GM18517 (cell line): ENCODE measurements at regions not wholly inside any gene's neighbourhood (a gene's known extent, or its start where the extent isn't known, plus 50 kb on each side); places are given as distances from the start of the nearest gene placed in this dataset.

ENCODE experiments used
- ATAC-seq: cut with Tn5 transposase; IDR thresholded peaks from one replicate; pipeline ENCODE4 v1.9.1; 2021; ENCODE audit warnings: mild to moderate bottlenecking, moderate library complexity; ENCODE audit not compliant: unreplicated experiment

GRCh38 chr3:152516216-152516615 is 247.5 kb downstream of the MBNL1 start:
- no peak for ATAC-seq

- ATAC-seq: no peak
Measured at GRCh38 chr3:152517502-152517901, 248.8 kb downstream of the MBNL1 start.

GRCh38 chr3:152518346-152518745 is 249.6 kb downstream of the MBNL1 start:
- ATAC-seq: peak; percentile 56

- ATAC-seq: peak; percentile 49
Measured at GRCh38 chr3:152519376-152519775, 250.6 kb downstream of the MBNL1 start.

- no peak for ATAC-seq
Measured at GRCh38 chr3:152522036-152522435, 253.3 kb downstream of the MBNL1 start.

- ATAC-seq: peak; percentile 71
Measured at GRCh38 chr3:152524198-152525140, 255.7 kb downstream of the MBNL1 start.

- no peak for ATAC-seq
Measured at GRCh38 chr3:152531717-152532116, 263.0 kb downstream of the MBNL1 start.

- no peak for ATAC-seq
Measured at GRCh38 chr3:152538518-152538917, 269.8 kb downstream of the MBNL1 start.

- no peak for ATAC-seq
Measured at GRCh38 chr3:152539191-152539764, 270.5 kb downstream of the MBNL1 start.

- no peak for ATAC-seq
Measured at GRCh38 chr3:152540120-152540519, 271.4 kb downstream of the MBNL1 start.

- no peak for ATAC-seq
Measured at GRCh38 chr3:152547153-152547552, 278.4 kb downstream of the MBNL1 start.

GRCh38 chr3:152549263-152549662 is 280.5 kb downstream of the MBNL1 start:
- no peak for ATAC-seq

- ATAC-seq: no peak
Measured at GRCh38 chr3:152550284-152550683, 281.6 kb downstream of the MBNL1 start.

GRCh38 chr3:152554980-152555379 is 280.0 kb upstream of the P2RY1 start:
- ATAC-seq: no peak

- ATAC-seq: no peak
Measured at GRCh38 chr3:152555666-152556291, 279.2 kb upstream of the P2RY1 start.

- peak; percentile 70 for ATAC-seq
Measured at GRCh38 chr3:152556731-152557254, 278.1 kb upstream of the P2RY1 start.

GRCh38 chr3:152557302-152557999 is 277.5 kb upstream of the P2RY1 start:
- ATAC-seq: peak; percentile 68

- ATAC-seq: no peak
Measured at GRCh38 chr3:152558386-152558785, 276.5 kb upstream of the P2RY1 start.

GRCh38 chr3:152559246-152559645 is 275.7 kb upstream of the P2RY1 start:
- no peak for ATAC-seq

- no peak for ATAC-seq
Measured at GRCh38 chr3:152564459-152564858, 270.5 kb upstream of the P2RY1 start.
